H1 (cell line): ENCODE measurements at regions not wholly inside any gene's neighbourhood (a gene's known extent, or its start where the extent isn't known, plus 50 kb on each side); places are given as distances from the start of the nearest gene placed in this dataset.

Experiments used
- CTCF ChIA-PET: fragments of 300-600 bp; sonication (Branson Sonifier 250); formaldehyde crosslinking; loops from one replicate; lab custom pipeline; 2021; ENCODE audit not compliant: partially characterized antibody; lab: Charles Lee
- POLR2A ChIA-PET: fragments of 300-600 bp; sonication (Branson Sonifier 250); formaldehyde crosslinking; loops from one replicate; lab custom pipeline; 2021; ENCODE audit warnings: inconsistent platforms; ENCODE audit not compliant: partially characterized antibody; lab: Charles Lee
- DNase-seq, 2 experiments: peaks; one replicate each; pipeline versions ENCODE4 v3.0.0 to v3.0.0-alpha.2; 2010 to 2022; ENCODE audit warnings: low spot score in 2 of 2, low read depth in 1 of 2, mixed read lengths in 1 of 2
- FAIRE-seq: peaks from 2 replicates; lab custom pipeline; 2011; peaks lifted over from hg19 to GRCh38; lab: Jason Lieb, UNC
- H2AFZ ChIP-seq: 2 replicates; pipeline ENCODE4 v1.8.1; 2012; ENCODE audit warnings: low read length, inconsistent platforms
- H2AK5ac ChIP-seq: 2 replicates; pipeline ENCODE4 v1.6.1; 2013; ENCODE audit warnings: low read depth, low read length
- H2BK120ac ChIP-seq: replicated peaks from 2 replicates; pipeline ENCODE3; 2013; ENCODE audit warnings: low read depth, low read length, inconsistent platforms
- H2BK12ac ChIP-seq: 2 replicates; pipeline ENCODE4 v1.6.1; 2013; ENCODE audit warnings: low read depth, low read length
- H2BK15ac ChIP-seq: 2 replicates; pipeline ENCODE4 v1.6.1; 2013; ENCODE audit warnings: low read length
- H2BK20ac ChIP-seq: 2 replicates; pipeline ENCODE4 v1.6.1; 2013; ENCODE audit warnings: low read length
- H2BK5ac ChIP-seq: 2 replicates; pipeline ENCODE4 v1.6.1; 2013; ENCODE audit warnings: low read depth, low read length
- H3K14ac ChIP-seq: 2 replicates; pipeline ENCODE4 v1.6.1; 2013; ENCODE audit warnings: inconsistent platforms; ENCODE audit not compliant: insufficient read length
- H3K18ac ChIP-seq: 2 replicates; pipeline ENCODE4 v1.6.1; 2013; ENCODE audit warnings: low read length; ENCODE audit errors: extremely low read depth
- H3K23ac ChIP-seq: 2 replicates; pipeline ENCODE4 v1.6.1; 2013; ENCODE audit warnings: inconsistent platforms; ENCODE audit not compliant: insufficient read length
- H3K23me2 ChIP-seq: 2 replicates; pipeline ENCODE4 v1.6.1; 2013; ENCODE audit warnings: low read depth, low read length
- H3K27ac ChIP-seq: 2 replicates; pipeline ENCODE4 v1.6.1; 2011; ENCODE audit warnings: low read depth, low read length, inconsistent platforms
- H3K27me3 ChIP-seq, 4 experiments: replicated peaks in 1 of 4; 1 replicate in 1 of 4; 2 replicates in 3 of 4; pipeline versions ENCODE4 v1.6.1 to v1.8.1; 2011 to 2013; ENCODE audit warnings: low read length in 3 of 4, mild to moderate bottlenecking in 3 of 4, inconsistent platforms in 2 of 4, mixed read lengths in 2 of 4, moderate library complexity in 1 of 4; ENCODE audit not compliant: control insufficient read depth in 3 of 4, insufficient read depth in 3 of 4; ENCODE audit errors: extremely low read depth in 1 of 4
- H3K36me3 ChIP-seq, 4 experiments: 2 replicates each; pipeline versions ENCODE4 v1.6.1 to v1.8.1; 2011 to 2013; ENCODE audit warnings: mild to moderate bottlenecking in 4 of 4, low read length in 3 of 4, moderate library complexity in 2 of 4, control low read depth in 1 of 4, inconsistent platforms in 1 of 4; ENCODE audit not compliant: insufficient read depth in 4 of 4, control insufficient read depth in 2 of 4
- H3K4ac ChIP-seq: replicated peaks from 2 replicates; pipeline ENCODE3; 2013; ENCODE audit warnings: low read length, low read depth, mixed read lengths, inconsistent platforms; ENCODE audit not compliant: insufficient read length
- H3K4me1 ChIP-seq, 4 experiments: replicated peaks in 1 of 4; 1 replicate in 1 of 4; 2 replicates in 3 of 4; pipeline versions ENCODE4 v1.6.1 to v1.8.1; 2011 to 2013; ENCODE audit warnings: low read length in 3 of 4, inconsistent platforms in 2 of 4, mixed read lengths in 1 of 4; ENCODE audit not compliant: insufficient read depth in 4 of 4, control insufficient read depth in 3 of 4
- H3K4me2 ChIP-seq, 2 experiments: 2 replicates each; pipeline versions ENCODE4 v1.6.1 to v1.8.1; 2011 to 2013; ENCODE audit warnings: low read depth in 2 of 2, low read length in 2 of 2, control low read depth in 1 of 2, inconsistent platforms in 1 of 2, mild to moderate bottlenecking in 1 of 2; ENCODE audit not compliant: insufficient read depth in 1 of 2
- H3K4me3 ChIP-seq, 4 experiments: fragments of 200-600, 300-600 bp in 1 of 4; sonication (generic), shearing (Covaris generic), sonication (Bioruptor Twin) in 1 of 4; 2 replicates each; pipeline versions ENCODE4 v1.5.1 to v1.8.1; 2011 to 2016; ENCODE audit warnings: low read length in 4 of 4, low read depth in 3 of 4, control low read depth in 2 of 4, inconsistent platforms in 2 of 4, mild to moderate bottlenecking in 2 of 4, mixed read lengths in 1 of 4, moderate library complexity in 1 of 4; ENCODE audit not compliant: insufficient read depth in 2 of 4; ENCODE audit errors: extremely low read depth in 1 of 4
- H3K56ac ChIP-seq: replicated peaks from 2 replicates; pipeline ENCODE3; 2013; ENCODE audit warnings: low read depth, mild to moderate bottlenecking, mixed read lengths, low read length, inconsistent platforms; ENCODE audit not compliant: insufficient read length
- H3K79me1 ChIP-seq: 2 replicates; pipeline ENCODE4 v1.6.1; 2013; ENCODE audit warnings: low read depth, low read length, control low read depth
- H3K79me2 ChIP-seq, 2 experiments: 2 replicates each; pipeline versions ENCODE4 v1.6.1 to v1.8.1; 2012 to 2013; ENCODE audit warnings: low read length in 2 of 2, mild to moderate bottlenecking in 2 of 2, inconsistent platforms in 1 of 2; ENCODE audit not compliant: insufficient read depth in 2 of 2, control insufficient read depth in 1 of 2
- H3K9ac ChIP-seq, 4 experiments: replicated peaks in 1 of 4; 1 replicate in 1 of 4; 2 replicates in 3 of 4; pipeline versions ENCODE4 v1.6.1 to v1.8.1; 2011 to 2013; ENCODE audit warnings: low read depth in 3 of 4, low read length in 3 of 4, control low read depth in 2 of 4, mild to moderate bottlenecking in 2 of 4, moderate library complexity in 2 of 4, inconsistent platforms in 1 of 4; ENCODE audit errors: extremely low read depth in 1 of 4
- H3K9me3 ChIP-seq, 2 experiments: 2 replicates each; pipeline versions ENCODE4 v1.6.1 to v1.8.1; 2012 to 2013; ENCODE audit warnings: mild to moderate bottlenecking in 2 of 2, moderate library complexity in 2 of 2, control low read depth in 1 of 2, inconsistent platforms in 1 of 2, low read depth in 1 of 2, low read length in 1 of 2, mixed read lengths in 1 of 2; ENCODE audit not compliant: insufficient read depth in 2 of 2
- H4K20me1 ChIP-seq, 2 experiments: replicated peaks in 1 of 2; 2 replicates each; pipeline versions ENCODE3 to v1.8.1; 2011 to 2013; ENCODE audit warnings: inconsistent platforms in 2 of 2, low read length in 2 of 2, mild to moderate bottlenecking in 1 of 2; ENCODE audit not compliant: insufficient read depth in 2 of 2, control insufficient read depth in 1 of 2
- H4K5ac ChIP-seq: 2 replicates; pipeline ENCODE4 v1.6.1; 2013; ENCODE audit warnings: low read length, low read depth, mixed read lengths, inconsistent platforms; ENCODE audit not compliant: insufficient read length
- H4K8ac ChIP-seq: 2 replicates; pipeline ENCODE4 v1.8.0; 2013; ENCODE audit warnings: mild to moderate bottlenecking, moderate library complexity, low read length, inconsistent platforms; ENCODE audit not compliant: insufficient read depth; ENCODE audit errors: extremely low read depth
- H4K91ac ChIP-seq: replicated peaks from 2 replicates; pipeline ENCODE3; 2013; ENCODE audit warnings: low read length, mixed read lengths, inconsistent platforms; ENCODE audit not compliant: insufficient read length
- POLR2AphosphoS5 ChIP-seq: IDR thresholded peaks from 2 replicates; pipeline ENCODE4 v1.6.1; 2011; ENCODE audit warnings: low read depth, low read length
- RFX5 ChIP-seq: IDR thresholded peaks from 2 replicates; pipeline ENCODE4 v1.6.1; 2011; ENCODE audit warnings: low read depth, low read length, improper control_type of control experiment, borderline replicate concordance
- SIN3A ChIP-seq, 2 experiments: IDR thresholded peaks in 1 of 2; conservative IDR thresholded peaks in 1 of 2; 2 replicates each; pipeline ENCODE4 v1.6.1; 2011 to 2012; ENCODE audit warnings: low read length in 2 of 2, improper control_type of control experiment in 1 of 2, low read depth in 1 of 2, mild to moderate bottlenecking in 1 of 2
- SP4 ChIP-seq: IDR thresholded peaks from 2 replicates; pipeline ENCODE4 v1.6.1; 2012; ENCODE audit warnings: low read length, inconsistent platforms
- WGBS, 2 experiments: shearing (Covaris generic) in 1 of 2; methylation state at CpG; one replicate each; pipeline versions ENCODE4 v1.1.6 to v1.1.7; 2013 to 2015; ENCODE audit warnings: low lambda C conversion rate in 2 of 2, mixed read lengths in 2 of 2, inconsistent platforms in 1 of 2, low coverage in 1 of 2, missing lambda C conversion rate in 1 of 2; ENCODE audit not compliant: insufficient replicate concordance in 2 of 2, insufficient coverage in 1 of 2, insufficient read length in 1 of 2; ENCODE audit errors: extremely low coverage in 1 of 2, missing lambda C conversion rate in 1 of 2; 5-methylcytosine and 5-hydroxymethylcytosine counted together

GRCh38 chr18:22052405-22053105 is 116.8 kb upstream of the GATA6 start:
- Histone ChIP-seq H2BK20ac (no peak overlapping the region), H3K4me2 (no peak overlapping the region), H3K23ac (no peak overlapping the region), H3K27me3 (no peaks in the 10 kb centered on the region), H3K9me3 (no peaks in the 10 kb centered on the region), H2AK5ac (no peak overlapping the region), H4K8ac (no peak overlapping the region), H2BK12ac (no peak overlapping the region), H3K56ac (no peak overlapping the region), H3K4ac (no peak overlapping the region), H3K4me3 (no peak overlapping the region), H4K91ac (no peak overlapping the region), H3K27ac (no peak overlapping the region), H3K79me2 (no peaks in the 10 kb centered on the region), H3K36me3 (no peaks in the 10 kb centered on the region), H4K20me1 (no peaks in the 10 kb centered on the region), H2BK15ac (no peak overlapping the region), H3K4me1 (peaks cover 0 to 2% (median 0%) of the 10 kb centered on the region in 4 experiments; a peak in 1 of 7 replicates), H2AFZ (no peak overlapping the region), H3K18ac (no peak overlapping the region), H3K79me1 (no peaks in the 10 kb centered on the region), H3K9ac (no peak overlapping the region), H3K23me2 (no peaks in the 10 kb centered on the region), H4K5ac (no peak overlapping the region), H2BK120ac (no peak overlapping the region), H3K14ac (no peak overlapping the region), H2BK5ac (no peak overlapping the region)
- FAIRE-seq (no peak), DNase-seq (no peak)
- 90% methylated on average over 12 of the region's 12 CpGs; no CpG with 5 or more reads in 1 of the 2 experiments for WGBS, 2 experiments
- ChIA-PET CTCF (interaction anchor here (0.7 to 1.8 kb wide), 2 partner anchors 56 to 554 kb away, joined by 3 to 4 read pairs; no protein-coding TSS in a partner anchor), POLR2A (no interaction called here)
- no peak for TF ChIP-seq SIN3A (conservative IDR thresholded peaks at IDR 0.05 in 1 of 2, IDR thresholded peaks at IDR 0.05 in 1 of 2; ENCODE audit: low read depth in 1 of 2, low read length in 2 of 2)
- TF ChIP-seq POLR2AphosphoS5, result no peak
- TF ChIP-seq SP4, result no peak
- no peak for TF ChIP-seq RFX5
